Activated CD8-positive, alpha-beta T cell treated with anti-CD3 and anti-CD28 coated beads for 36 hours (primary cell): ENCODE measurements at regions not wholly inside any gene's neighbourhood (a gene's known extent, or its start where the extent isn't known, plus 50 kb on each side); places are given as distances from the start of the nearest gene placed in this dataset.

Source experiments
- ATAC-seq: fragments of 200-7000 bp; cut with Tn5 transposase; one replicate; pipeline ENCODE4 v1.10.0; 2021; ENCODE audit warnings: mild to moderate bottlenecking, moderate library complexity
- CTCF ChIA-PET: fragments of 350-600 bp; sonication (Branson Sonifier 250); formaldehyde crosslinking; loops from one replicate; lab custom pipeline; 2021; ENCODE audit warnings: antibody characterized with exemption; lab: Charles Lee
- POLR2A ChIA-PET: fragments of 350-600 bp; sonication (Branson Sonifier 250); formaldehyde crosslinking; loops from one replicate; lab custom pipeline; 2021; ENCODE audit warnings: antibody characterized with exemption; lab: Charles Lee
- DNase-seq: peaks from one replicate; pipeline ENCODE4 v3.0.0-alpha.2; 2020
- H3K27ac Mint-ChIP-seq: one replicate; pipeline ENCODE4 v1.8.0; 2021; ENCODE audit warnings: mild to moderate bottlenecking, mixed read lengths
- H3K27me3 Mint-ChIP-seq: one replicate; pipeline ENCODE4 v1.8.0; 2021; ENCODE audit warnings: mixed read lengths
- H3K36me3 Mint-ChIP-seq: one replicate; pipeline ENCODE4 v1.8.0; 2021; ENCODE audit warnings: low read depth, mixed read lengths
- H3K4me1 Mint-ChIP-seq: one replicate; pipeline ENCODE4 v1.8.0; 2021; ENCODE audit warnings: low read depth, mixed read lengths
- H3K4me3 Mint-ChIP-seq: one replicate; pipeline ENCODE4 v1.8.0; 2021; ENCODE audit warnings: mild to moderate bottlenecking, moderate library complexity, mixed read lengths
- H3K9me3 Mint-ChIP-seq: one replicate; pipeline ENCODE4 v1.8.0; 2021; ENCODE audit warnings: mixed read lengths
- CTCF ChIP-seq: fragments of 200-600 bp; IDR thresholded peaks from one replicate; pipeline ENCODE4 v1.8.0; 2022; ENCODE audit warnings: antibody characterized with exemption, mild to moderate bottlenecking
- intact Hi-C: fragments of 100-400 bp; cut with micrococcal nuclease; formaldehyde crosslinking; loops from one replicate; pipeline ENCODE4 v1.10.0; 2022

DNA sequence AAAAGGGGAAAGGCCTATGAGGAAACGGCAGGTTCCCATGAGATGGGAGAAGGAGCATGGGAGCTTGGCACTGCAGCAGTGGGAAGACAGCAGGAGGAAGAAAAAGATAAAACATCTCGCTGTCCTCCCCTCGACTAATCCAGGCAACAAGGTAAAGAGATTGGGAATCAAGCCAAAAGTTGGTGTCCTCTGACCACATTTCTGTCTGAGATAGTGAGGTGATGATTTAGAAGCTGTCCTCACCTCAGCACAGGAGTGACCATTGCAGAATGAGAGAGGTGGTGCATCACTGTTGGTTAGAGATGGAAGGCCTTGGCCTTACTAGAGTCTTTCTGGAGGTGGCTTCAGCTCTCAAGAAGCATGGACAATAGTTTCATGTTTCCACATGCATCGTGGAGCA is 226.6 kb upstream of the CCDC54 start:
- DNase-seq (no peak), ATAC-seq (no peak)
- H3K27ac Mint-ChIP-seq: no peak overlapping the region
- H3K4me1 Mint-ChIP-seq: no peaks in the 10 kb centered on the region
- POLR2A ChIA-PET: no interaction called here
- no peak overlapping the region for H3K4me3 Mint-ChIP-seq
- H3K27me3 Mint-ChIP-seq: no peaks in the 10 kb centered on the region
- intact Hi-C loops: no loop called here
- no peaks in the 10 kb centered on the region for H3K9me3 Mint-ChIP-seq
- CTCF ChIA-PET: no interaction called here
- no peak for TF ChIP-seq CTCF
- H3K36me3 Mint-ChIP-seq: no peaks in the 10 kb centered on the region

DNA sequence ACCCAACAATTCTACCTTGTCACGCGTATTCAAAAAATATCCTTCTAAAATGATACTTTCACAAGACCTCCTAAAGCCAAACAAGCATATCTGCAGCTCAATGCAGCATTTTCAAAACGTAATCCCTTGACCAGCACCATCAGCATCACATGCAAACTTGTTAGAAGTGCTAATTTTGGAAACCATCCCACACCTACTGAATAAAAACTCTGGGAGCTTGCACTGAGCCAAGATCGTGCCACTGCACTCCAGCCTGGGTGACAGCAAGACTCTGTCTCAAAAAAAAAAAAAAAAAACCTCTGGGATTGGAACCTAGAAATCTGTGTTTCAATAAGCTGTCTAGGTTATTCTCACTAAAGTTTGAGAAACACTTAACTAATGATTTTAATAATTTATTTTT is 223.3 kb upstream of the CCDC54 start:
- TF ChIP-seq CTCF: no peak
- no peak overlapping the region for H3K27ac Mint-ChIP-seq
- intact Hi-C loops: no loop called here
- peaks cover 16% of the 10 kb centered on the region for H3K9me3 Mint-ChIP-seq
- DNase-seq: no peak
- POLR2A ChIA-PET: no interaction called here
- no peaks in the 10 kb centered on the region for H3K36me3 Mint-ChIP-seq
- no peaks in the 10 kb centered on the region for H3K4me1 Mint-ChIP-seq
- CTCF ChIA-PET: no interaction called here
- H3K4me3 Mint-ChIP-seq: no peak overlapping the region
- no peaks in the 10 kb centered on the region for H3K27me3 Mint-ChIP-seq
- ATAC-seq: no peak

DNA sequence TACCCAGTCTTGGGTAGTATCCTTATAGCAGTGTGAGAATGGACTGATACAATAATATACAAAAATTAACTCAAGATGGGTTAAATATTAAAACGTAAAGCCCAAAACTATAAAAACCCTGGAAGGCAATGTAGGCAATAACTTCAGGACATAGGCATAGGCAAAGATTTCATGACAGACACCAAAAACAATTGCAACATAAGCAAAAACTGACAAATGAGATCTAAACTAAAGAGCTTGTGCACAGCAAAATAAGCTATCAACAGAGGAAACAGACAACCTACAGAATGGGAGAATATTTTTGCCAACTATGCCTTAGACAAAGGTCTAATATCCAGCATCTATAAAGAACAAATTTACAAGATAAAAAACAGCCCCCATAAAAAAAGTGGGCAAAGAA is 204.8 kb upstream of the CCDC54 start:
- no peak for ATAC-seq
- H3K4me1 Mint-ChIP-seq: no peaks in the 10 kb centered on the region
- no peak overlapping the region for H3K27ac Mint-ChIP-seq
- peaks cover 17% of the 10 kb centered on the region for H3K9me3 Mint-ChIP-seq
- TF ChIP-seq CTCF: no peak
- no peaks in the 10 kb centered on the region for H3K27me3 Mint-ChIP-seq
- CTCF ChIA-PET: no interaction called here
- H3K4me3 Mint-ChIP-seq: no peak overlapping the region
- DNase-seq: no peak
- POLR2A ChIA-PET: no interaction called here
- intact Hi-C loops: no loop called here
- H3K36me3 Mint-ChIP-seq: no peaks in the 10 kb centered on the region

GRCh38 chr3:107184375-107184774 is 192.9 kb upstream of the CCDC54 start:
- ChIA-PET POLR2A (interaction anchor here (0.7 kb wide), 1 partner anchor 54 kb away, joined by 3 read pairs; no protein-coding TSS in a partner anchor), CTCF (no interaction called here)
- peaks cover 1% of the 10 kb centered on the region for H3K27me3 Mint-ChIP-seq
- H3K4me1 Mint-ChIP-seq: no peaks in the 10 kb centered on the region
- no peaks in the 10 kb centered on the region for H3K9me3 Mint-ChIP-seq
- DNase-seq: no peak
- no peak overlapping the region for H3K4me3 Mint-ChIP-seq
- H3K36me3 Mint-ChIP-seq: no peaks in the 10 kb centered on the region
- intact Hi-C loops: no loop called here
- TF ChIP-seq CTCF: no peak
- ATAC-seq: no peak
- H3K27ac Mint-ChIP-seq: no peak overlapping the region

DNA sequence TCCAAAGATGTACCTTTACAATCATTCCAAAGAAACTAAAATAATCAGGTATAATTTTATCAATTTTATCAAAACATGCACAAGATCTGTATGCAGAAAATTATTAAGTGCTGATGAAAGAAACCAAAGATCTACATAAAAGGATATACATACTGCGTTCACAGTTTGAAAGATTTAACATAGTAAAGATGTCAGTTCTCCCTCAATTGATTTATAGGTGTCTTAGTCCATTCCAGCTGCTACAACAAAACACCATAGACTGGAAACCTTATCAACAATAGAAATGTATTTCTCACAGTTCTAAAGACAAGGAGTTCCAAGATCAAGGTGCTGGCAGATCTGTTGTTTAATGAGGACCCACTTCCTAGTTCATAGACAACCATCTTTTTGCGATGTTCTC is 189.0 kb upstream of the CCDC54 start:
- H3K4me1 Mint-ChIP-seq: no peaks in the 10 kb centered on the region
- no peak overlapping the region for H3K4me3 Mint-ChIP-seq
- CTCF ChIA-PET: no interaction called here
- POLR2A ChIA-PET: no interaction called here
- H3K27ac Mint-ChIP-seq: no peak overlapping the region
- no peak for DNase-seq
- intact Hi-C loops: no loop called here
- no peaks in the 10 kb centered on the region for H3K36me3 Mint-ChIP-seq
- ATAC-seq: no peak
- H3K27me3 Mint-ChIP-seq: no peaks in the 10 kb centered on the region
- no peak for TF ChIP-seq CTCF
- no peaks in the 10 kb centered on the region for H3K9me3 Mint-ChIP-seq
